NCI-H1105 treated with DMSO at 0.1 percent for 48 hours (cell line): ENCODE measurements at regions not wholly inside any gene's neighbourhood (a gene's known extent, or its start where the extent isn't known, plus 50 kb on each side); places are given as distances from the start of the nearest gene placed in this dataset.
A peak's percentile ranks its signal among the peaks of the same experiment; 100 is the strongest.
"Not testable (repeated sequence)": the region's sequence is repeated elsewhere in the genome, so short reads cannot be mapped to it uniquely, and the experiment has no call there.

ENCODE experiments used
- DNase-seq: peaks from one replicate; lab custom pipeline; 2025; lab: John Stamatoyannopoulos, UW

DNA sequence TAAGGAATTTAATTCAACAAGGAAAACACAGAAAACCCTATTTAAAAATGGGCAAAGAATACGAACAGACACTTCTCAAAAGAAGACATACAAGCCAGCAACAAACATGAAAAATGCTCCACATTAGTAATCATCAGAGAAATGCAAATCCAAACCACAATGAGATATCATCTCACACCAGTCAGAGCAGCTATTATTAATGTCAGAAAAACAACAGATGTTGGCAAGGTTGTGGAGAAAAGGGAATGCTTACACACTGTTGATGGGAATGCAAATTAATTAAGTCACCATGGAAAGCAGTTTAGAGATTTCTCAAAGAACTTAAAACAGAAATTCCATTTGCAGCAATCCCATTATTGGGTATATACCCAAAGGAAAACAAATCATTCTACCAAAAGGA lies 55.2 kb downstream of the GCC1 start:
- no peak for DNase-seq

DNA sequence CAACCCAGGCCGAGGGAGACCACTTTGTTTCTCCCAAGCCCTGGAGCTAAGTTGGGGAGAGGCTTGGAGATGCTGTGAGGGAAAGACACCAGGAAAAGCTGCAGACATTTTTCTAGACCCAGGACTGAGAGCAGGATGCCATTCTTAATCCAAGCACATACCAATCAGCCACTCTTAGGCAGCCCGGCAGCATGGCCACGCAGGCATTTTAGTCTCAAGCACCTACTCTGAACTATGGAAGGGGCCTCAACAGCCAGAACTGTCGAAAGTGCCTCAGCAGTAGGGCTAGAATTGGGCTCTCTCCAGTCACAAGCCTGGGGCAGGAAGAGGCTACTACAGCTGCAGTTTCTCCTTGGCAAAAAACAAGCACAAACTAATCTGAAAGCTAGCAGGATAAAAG lies 57.8 kb downstream of the GCC1 start:
- no peak for DNase-seq

DNA sequence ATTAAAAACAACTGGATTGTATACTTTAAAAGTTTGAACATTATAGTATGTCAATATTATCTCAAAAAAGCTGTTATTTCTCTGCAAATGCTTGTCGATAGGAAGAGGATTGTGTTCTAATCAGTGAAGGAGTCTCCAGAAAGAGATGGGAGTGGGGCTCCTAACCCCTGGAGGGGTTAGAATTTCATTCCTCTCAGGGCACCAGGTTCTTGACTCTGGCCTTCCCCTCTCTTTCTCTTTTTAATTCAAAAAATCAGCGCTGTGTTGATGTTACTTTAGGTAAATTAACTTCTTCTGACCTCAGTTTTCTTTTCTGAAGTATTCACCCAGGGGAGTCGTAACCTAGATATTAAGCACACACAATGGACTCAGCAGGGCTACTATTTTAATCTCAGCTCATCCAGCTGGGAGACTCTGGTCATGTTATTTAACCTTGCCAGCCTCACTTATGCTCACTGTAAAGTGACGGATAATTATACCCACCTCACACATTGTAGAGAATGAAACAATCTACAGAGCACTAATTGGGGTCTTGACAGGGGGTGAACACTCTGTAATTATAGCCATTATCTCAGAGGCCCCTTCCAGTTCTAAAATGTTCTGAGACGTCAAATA lies 59.4 kb downstream of the GCC1 start:
- DNase-seq: peak; percentile 13

GRCh38 chr7:127516320-127516719 lies 69.1 kb downstream of the GCC1 start:
- DNase-seq: no peak

DNA sequence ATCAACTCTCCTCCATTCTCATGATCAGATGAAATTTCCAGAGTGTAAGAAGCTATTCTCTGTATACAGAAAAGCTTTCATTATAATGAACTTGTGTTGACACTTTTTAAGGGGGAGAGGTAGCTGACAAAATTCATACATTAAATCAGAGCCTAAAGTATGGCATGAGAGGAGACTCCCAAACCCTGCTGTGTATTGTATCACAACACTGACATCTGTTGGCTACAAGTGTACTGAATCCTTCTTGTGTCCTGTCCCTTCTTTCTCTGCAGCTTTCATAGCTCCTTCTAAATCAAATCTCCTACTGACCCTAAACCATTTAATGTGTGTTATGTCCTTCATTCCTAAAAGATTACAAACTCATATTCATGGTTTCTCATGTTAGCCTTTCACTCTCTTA lies 70.9 kb downstream of the GCC1 start:
- peak; percentile 67 for DNase-seq

DNA sequence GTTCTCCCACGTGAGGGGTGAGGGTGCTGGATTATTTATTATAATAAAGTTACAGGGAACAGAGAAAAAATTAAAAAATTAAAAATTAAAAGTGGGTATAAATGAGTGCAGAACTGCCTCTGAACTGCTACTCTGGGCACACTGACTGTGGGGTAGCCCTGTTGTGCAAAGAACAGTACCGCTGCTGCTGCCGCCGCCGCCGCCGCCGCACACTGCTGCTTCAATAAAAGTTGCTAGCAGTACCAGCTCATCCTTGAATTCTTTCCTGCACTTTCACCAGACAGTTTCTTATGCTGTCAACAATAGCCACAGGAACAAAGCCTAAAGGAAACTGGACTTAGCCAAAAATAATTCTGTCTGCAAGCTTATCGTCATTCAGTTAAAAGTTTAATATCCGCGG lies 72.1 kb downstream of the GCC1 start:
- DNase-seq: no peak

GRCh38 chr7:127512663-127513062 lies 72.7 kb downstream of the GCC1 start:
- DNase-seq: no peak

DNA sequence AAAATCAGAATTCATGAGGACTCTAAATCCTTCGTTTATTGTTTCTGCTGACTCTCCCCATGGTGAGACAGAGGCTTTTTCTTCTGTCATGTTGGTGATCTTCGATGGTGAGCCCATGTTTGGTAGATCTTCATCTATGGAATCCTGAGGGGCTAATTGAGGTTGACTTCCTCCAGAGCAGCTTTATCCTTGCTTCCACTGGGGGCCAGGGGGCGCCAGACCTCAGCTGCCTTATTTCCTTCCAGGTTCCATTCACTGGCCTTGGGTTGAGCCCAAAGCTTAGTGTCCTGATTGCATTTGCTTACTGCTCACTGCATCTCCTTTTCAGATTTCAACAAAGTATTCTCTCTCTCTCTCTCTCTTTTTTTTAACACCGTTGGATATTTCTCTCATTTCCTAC lies 80.7 kb downstream of the GCC1 start:
- DNase-seq: no peak

- no peak for DNase-seq
Observed at GRCh38 chr7:127501817-127502216, 83.6 kb downstream of the GCC1 start.

- DNase-seq: no peak
Observed at GRCh38 chr7:127487381-127487780, 94.9 kb upstream of the ZNF800 start.

DNA sequence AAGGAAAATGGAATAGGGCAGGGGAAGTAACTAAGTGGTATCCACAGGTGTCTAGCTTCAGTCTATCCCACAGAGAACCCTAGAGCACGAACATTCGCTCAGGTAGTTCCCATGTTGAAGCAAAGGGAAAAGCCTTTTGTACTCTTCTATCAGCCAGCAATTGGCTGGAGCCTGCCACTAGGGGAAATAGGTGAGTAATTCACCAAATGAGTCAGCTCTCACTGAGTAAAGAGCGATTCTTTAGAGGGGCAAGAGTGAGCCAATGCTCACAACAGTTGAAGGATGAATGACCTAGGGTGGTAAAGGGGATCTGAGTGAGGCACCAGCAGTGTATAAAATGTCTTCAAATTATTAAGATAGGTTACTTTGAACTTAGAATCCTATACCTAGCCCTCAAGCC lies 94.1 kb upstream of the ZNF800 start:
- no peak for DNase-seq

DNA sequence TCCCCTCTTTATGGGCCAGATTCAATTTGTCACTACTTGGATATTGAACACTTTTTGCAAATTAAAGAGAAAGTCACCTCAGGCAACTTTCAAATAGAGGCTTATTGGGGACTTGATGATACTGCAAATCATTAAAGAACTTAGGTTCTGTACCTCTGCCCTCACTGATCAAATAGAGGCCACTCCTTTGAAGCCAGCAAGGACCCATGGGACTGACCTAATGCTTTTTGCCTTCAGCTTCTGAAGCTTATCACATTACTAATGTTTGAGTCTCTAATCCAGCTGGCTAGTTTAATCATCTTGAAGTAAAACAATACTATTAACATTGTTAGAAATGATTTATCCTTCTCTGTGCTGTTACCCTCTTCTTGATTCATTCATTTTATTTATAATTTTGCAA lies 93.0 kb upstream of the ZNF800 start:
- DNase-seq: no peak

GRCh38 chr7:127484954-127485353 lies 92.4 kb upstream of the ZNF800 start:
- no peak for DNase-seq

DNA sequence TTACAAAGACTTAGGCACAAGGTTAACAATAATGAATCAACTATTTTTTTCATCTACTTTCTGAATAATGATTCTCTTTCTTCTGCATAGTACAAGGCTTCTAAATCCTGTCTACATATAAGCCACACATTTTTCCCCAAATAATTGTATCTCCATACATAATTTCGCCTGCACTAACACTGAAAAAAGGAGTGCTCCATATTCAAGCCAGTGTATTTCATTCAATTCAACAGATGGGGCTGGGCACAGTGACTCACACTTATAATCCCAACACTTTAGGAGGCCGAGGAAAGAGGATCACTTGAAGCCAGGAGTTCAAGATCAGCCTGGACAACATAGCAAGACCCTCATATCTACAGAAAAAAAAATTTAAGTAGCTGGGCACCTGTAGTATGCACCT lies 86.0 kb upstream of the ZNF800 start:
- DNase-seq: no peak

DNA sequence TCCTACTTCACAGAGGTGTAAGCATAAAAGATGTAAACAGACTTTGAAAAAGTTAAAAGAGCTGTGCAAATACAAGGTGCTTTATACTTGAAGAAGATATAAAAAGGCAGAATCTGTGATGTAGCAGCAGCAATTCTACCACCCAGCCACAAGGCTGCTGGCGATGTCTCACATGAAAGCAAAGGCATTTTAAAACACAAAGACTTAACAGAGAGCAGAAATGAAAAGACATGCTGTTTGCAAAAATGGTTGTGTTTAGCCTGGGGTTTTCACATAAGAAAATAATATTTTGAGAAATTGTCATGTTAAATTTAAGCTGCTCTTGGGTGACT lies 85.5 kb upstream of the ZNF800 start:
- DNase-seq: no peak

- no peak for DNase-seq
Observed at GRCh38 chr7:127477295-127478023, 85.0 kb upstream of the ZNF800 start.

DNA sequence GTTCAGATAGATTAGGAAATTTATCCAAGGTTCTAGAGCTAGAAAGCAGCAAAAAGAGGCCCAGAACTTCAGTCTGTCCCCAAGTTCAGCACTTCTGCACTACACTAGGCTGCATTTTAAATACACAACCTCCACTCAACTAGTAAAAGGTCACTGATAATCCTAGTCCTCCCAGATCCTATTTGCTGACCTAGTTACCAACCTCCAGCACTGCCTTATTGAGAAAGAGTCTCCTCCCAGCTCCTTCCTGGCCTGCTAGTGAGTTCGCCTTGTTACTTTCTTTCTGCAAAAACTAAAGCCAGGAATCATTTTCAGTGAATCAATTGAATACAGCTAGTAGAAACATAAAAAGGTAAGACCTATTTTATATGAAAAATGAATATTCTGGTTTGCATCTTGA lies 84.1 kb upstream of the ZNF800 start:
- no peak for DNase-seq

GRCh38 chr7:127474457-127474856 lies 81.9 kb upstream of the ZNF800 start:
- DNase-seq: no peak

DNA sequence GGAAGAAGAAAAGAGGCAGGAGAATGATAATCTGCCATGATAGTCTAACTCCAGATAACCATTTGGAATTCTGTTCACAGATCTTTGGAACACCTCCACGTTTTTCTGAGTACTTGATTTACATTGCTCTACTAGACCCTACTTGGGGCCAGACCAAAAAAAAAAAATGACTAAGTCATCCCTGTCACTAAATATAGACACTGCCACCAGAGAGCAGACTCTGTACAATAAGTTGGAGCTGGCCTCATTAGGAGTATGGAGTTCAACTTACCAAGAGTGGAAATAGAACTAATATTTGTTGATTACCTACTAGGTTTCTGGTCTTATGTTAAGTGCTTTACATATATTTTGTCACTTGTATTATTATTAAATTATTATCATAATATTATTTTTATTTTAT lies 80.9 kb upstream of the ZNF800 start:
- no peak for DNase-seq

DNA sequence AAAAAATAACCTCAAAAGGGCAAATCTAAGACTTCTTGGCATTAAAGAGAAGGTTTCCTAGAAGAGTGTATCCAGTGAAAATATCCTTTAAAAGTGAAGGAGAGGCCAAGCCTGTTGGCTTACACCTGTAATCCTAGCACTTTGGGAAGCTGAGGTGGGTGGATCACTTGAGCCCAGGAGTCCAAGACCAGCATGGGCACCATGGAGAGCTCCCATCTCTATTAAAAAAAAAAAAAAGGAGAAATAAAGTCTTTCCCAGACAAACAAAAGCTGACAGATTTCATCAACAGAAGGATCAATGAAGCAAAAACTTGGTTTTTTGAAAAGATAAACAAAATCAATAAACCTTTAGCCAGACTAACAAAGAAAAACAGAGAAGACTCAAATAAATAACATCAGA lies 67.6 kb upstream of the ZNF800 start:
- DNase-seq: no peak

DNA sequence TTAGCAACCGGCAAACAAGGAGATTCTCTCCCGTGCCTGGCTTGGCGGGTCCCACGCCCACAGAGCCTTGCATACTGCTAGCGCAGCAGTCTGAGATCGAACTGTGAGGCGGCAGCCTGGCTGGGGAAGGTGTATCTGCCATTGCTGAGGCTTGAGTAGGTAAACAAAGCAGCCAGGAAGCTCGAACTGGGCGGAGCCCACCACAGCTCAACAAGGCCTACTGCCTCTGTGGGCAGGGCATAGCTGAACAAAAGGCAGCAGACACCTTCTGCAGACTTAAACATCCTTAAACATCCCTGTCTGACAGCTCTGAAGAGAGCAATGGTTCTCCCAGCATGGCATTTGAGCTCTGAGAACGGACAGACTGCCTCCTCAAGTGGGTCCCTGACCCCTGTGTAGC lies 58.8 kb upstream of the ZNF800 start:
- not testable (repeated sequence) for DNase-seq

DNA sequence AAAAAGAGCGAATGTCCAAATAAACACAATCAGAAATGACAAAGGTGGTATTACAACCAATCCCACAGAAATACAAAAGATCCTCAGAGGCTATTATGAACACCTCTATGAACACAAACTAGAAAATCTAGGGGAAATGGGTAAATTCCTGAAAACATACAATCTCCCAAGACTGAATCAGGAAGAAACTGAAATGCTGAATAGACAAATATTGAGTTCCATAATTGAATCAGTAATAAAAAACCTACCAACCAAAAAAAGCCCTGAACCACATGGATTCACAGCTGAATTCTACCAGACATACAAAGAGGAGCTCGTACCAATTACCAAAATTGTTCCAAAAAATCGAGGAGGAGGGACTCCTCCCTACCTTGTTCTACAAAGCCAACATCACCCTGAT lies 56.1 kb upstream of the ZNF800 start:
- no peak for DNase-seq

GRCh38 chr7:127447326-127447945 lies 54.9 kb upstream of the ZNF800 start:
- no peak for DNase-seq

GRCh38 chr7:127446842-127447241 lies 54.3 kb upstream of the ZNF800 start:
- no peak for DNase-seq
